WERI-Rb-1 (cell line): ENCODE measurements at regions not wholly inside any gene's neighbourhood (a gene's known extent, or its start where the extent isn't known, plus 50 kb on each side); places are given as distances from the start of the nearest gene placed in this dataset.

Experiments
- DNase-seq: peaks from one replicate; pipeline ENCODE4 v3.0.0-alpha.2; 2020
- H3K27ac ChIP-seq: fragments of 250-450 bp; sonication (Bioruptor Pico); 2 replicates; pipeline ENCODE4 v1.5.1; 2020; ENCODE audit warnings: mild to moderate bottlenecking, moderate library complexity
- H3K27me3 ChIP-seq: fragments of 250-450 bp; sonication (Bioruptor Pico); 2 replicates; pipeline ENCODE4 v1.5.1; 2021; ENCODE audit warnings: mild to moderate bottlenecking, low read depth, moderate library complexity; ENCODE audit not compliant: insufficient read depth, severe bottlenecking
- H3K36me3 ChIP-seq: fragments of 250-450 bp; sonication (Bioruptor Pico); 2 replicates; pipeline ENCODE4 v1.5.1; 2020; ENCODE audit warnings: mild to moderate bottlenecking, moderate library complexity
- H3K4me3 ChIP-seq: 2 replicates; pipeline ENCODE4 v1.5.1; 2011; ENCODE audit warnings: low read depth, mild to moderate bottlenecking, control low read depth, low read length
- H3K9me3 ChIP-seq: fragments of 250-450 bp; sonication (Bioruptor Pico); 2 replicates; pipeline ENCODE4 v1.5.1; 2021; ENCODE audit warnings: mild to moderate bottlenecking, moderate library complexity; ENCODE audit not compliant: severe bottlenecking
- TF ChIP-seq, protein P1 (sequence below): IDR thresholded peaks from 2 replicates; pipeline ENCODE4 v1.5.1; 2011; ENCODE audit warnings: low read depth, mild to moderate bottlenecking, control low read depth, inconsistent platforms, low read length

DNA sequence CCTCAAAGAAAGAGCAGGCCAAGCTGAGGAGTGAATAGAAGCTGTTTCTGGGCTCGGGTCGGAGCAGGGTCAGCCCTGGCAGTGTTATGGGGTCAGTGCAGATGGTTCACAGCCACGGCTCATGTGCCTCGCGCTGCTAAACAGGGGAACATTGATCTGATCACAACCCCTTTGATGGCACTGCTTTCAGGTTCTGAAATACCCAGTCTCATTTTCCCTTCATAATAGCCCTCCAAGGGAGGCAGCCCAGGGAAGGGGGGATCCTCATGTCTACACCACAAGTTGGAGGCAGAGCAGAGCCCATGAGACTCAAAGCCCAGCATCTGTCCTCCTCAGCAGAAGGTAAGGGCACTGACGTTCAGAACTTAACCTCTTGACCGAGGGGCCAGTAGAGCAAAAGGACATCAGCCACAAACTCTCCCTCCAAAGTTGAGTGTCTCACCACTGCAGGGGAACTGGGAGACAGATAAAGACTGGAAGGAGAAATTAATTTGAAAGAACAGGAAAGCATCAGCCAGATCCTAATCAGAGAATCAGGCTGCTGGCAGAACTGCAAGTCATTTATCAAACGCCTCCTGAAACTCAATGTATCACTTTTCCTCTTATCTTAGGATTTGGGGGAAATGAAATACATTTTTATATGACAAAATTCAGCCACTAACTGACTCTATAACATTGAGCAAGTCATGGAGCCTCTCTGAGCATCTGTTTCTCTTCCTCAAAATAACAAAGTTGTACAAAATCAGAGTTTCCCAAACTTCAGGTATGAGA, 110.6 kb downstream of the SH3TC2 start:
- TF ChIP-seq, protein P1, sequence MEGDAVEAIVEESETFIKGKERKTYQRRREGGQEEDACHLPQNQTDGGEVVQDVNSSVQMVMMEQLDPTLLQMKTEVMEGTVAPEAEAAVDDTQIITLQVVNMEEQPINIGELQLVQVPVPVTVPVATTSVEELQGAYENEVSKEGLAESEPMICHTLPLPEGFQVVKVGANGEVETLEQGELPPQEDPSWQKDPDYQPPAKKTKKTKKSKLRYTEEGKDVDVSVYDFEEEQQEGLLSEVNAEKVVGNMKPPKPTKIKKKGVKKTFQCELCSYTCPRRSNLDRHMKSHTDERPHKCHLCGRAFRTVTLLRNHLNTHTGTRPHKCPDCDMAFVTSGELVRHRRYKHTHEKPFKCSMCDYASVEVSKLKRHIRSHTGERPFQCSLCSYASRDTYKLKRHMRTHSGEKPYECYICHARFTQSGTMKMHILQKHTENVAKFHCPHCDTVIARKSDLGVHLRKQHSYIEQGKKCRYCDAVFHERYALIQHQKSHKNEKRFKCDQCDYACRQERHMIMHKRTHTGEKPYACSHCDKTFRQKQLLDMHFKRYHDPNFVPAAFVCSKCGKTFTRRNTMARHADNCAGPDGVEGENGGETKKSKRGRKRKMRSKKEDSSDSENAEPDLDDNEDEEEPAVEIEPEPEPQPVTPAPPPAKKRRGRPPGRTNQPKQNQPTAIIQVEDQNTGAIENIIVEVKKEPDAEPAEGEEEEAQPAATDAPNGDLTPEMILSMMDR, result no peak
- no peak for DNase-seq
- Histone ChIP-seq H3K4me3 (no peak overlapping the region), H3K27ac (no peak overlapping the region), H3K36me3 (no peaks in the 10 kb centered on the region), H3K9me3 (no peaks in the 10 kb centered on the region), H3K27me3 (peaks cover 31% of the 10 kb centered on the region)

DNA sequence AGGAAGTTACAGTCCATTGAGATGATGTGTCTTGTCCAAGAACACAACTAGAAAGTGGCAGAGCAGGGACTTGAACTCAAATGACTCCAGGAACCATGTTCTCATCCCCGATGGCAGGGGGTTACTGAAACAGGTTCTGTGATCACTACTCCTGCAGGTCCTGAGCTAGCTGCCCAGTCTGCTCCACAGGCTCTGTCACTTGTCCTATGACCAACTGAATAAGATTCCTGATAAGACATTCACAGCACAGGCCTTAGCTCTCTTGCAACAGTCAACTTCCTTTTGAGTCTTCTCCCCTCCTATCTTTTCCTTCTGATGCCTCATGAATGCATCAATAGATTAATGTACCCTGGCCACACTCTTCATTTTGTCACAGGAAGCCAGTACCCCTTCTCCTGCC, 109.2 kb downstream of the SH3TC2 start:
- Histone ChIP-seq H3K36me3 (no peaks in the 10 kb centered on the region), H3K9me3 (no peaks in the 10 kb centered on the region), H3K27me3 (peaks cover 31% of the 10 kb centered on the region), H3K4me3 (no peak overlapping the region), H3K27ac (no peak overlapping the region)
- TF ChIP-seq, protein P1, result no peak
- DNase-seq, result no peak
